A673 (cell line): ENCODE measurements at regions not wholly inside any gene's neighbourhood (a gene's known extent, or its start where the extent isn't known, plus 50 kb on each side); places are given as distances from the start of the nearest gene placed in this dataset.

Experiments
- BruUV-seq: library from RNA; stranded (reverse); fragments of 400-500 nt; replicated peaks from 2 replicates; lab custom pipeline; 2021; lab: Mats Ljungman, UMichigan
- CTCF ChIA-PET: fragments of 300-600 bp; sonication (Branson Sonifier 250); formaldehyde crosslinking; loops from one replicate; lab custom pipeline; 2022; ENCODE audit warnings: antibody characterized with exemption; lab: Charles Lee
- POLR2A ChIA-PET: fragments of 300-600 bp; sonication (Branson Sonifier 250); formaldehyde crosslinking; loops from one replicate; lab custom pipeline; 2022; ENCODE audit warnings: antibody characterized with exemption; ENCODE audit not compliant: low non-redundant PET; lab: Charles Lee
- DNase-seq: peaks from one replicate; pipeline ENCODE4 v3.0.0-alpha.2; 2015; ENCODE audit warnings: low spot score
- H3K27ac ChIP-seq: fragments of 200-600 bp; sonication (generic); 2 replicates; pipeline ENCODE4 v1.5.1; 2016; ENCODE audit warnings: mixed run types, low read depth, mild to moderate bottlenecking, mixed read lengths, antibody characterized with exemption, low read length; ENCODE audit not compliant: poor library complexity, severe bottlenecking
- H3K27me3 ChIP-seq: fragments of 200-600 bp; sonication (generic); replicated peaks from 2 replicates; pipeline ENCODE4 v1.6.1; 2017; ENCODE audit warnings: mixed run types, low read depth, mild to moderate bottlenecking, mixed read lengths, antibody characterized with exemption, low read length; ENCODE audit not compliant: insufficient read depth, poor library complexity
- H3K36me3 ChIP-seq: fragments of 200-600 bp; sonication (generic); 2 replicates; pipeline ENCODE4 v1.6.1; 2016; ENCODE audit warnings: mixed run types, mild to moderate bottlenecking, mixed read lengths, antibody characterized with exemption, low read length; ENCODE audit not compliant: insufficient read depth, poor library complexity, severe bottlenecking
- H3K4me1 ChIP-seq: fragments of 200-600 bp; sonication (generic); 2 replicates; pipeline ENCODE4 v1.6.1; 2017; ENCODE audit warnings: mixed run types, mild to moderate bottlenecking, mixed read lengths, antibody characterized with exemption, low read length; ENCODE audit not compliant: insufficient read depth, poor library complexity, severe bottlenecking
- H3K4me3 ChIP-seq: fragments of 200-600 bp; sonication (generic); 2 replicates; pipeline ENCODE4 v1.5.1; 2016; ENCODE audit warnings: low read depth, mixed run types, mild to moderate bottlenecking, mixed read lengths, low read length; ENCODE audit not compliant: poor library complexity, severe bottlenecking
- H3K9me3 ChIP-seq: fragments of 200-600 bp; sonication (generic); 2 replicates; pipeline ENCODE4 v1.6.1; 2016; ENCODE audit warnings: mixed run types, low read depth, mild to moderate bottlenecking, mixed read lengths, antibody characterized with exemption, low read length; ENCODE audit not compliant: poor library complexity, severe bottlenecking
- CTCF ChIP-seq: fragments of 300-800, 200-600 bp; sonication (generic); conservative IDR thresholded peaks from 2 replicates; pipeline ENCODE4 v1.5.1; 2017; ENCODE audit warnings: low read depth, mild to moderate bottlenecking, antibody characterized with exemption, low read length, moderate library complexity, mixed read lengths
- EZH2 ChIP-seq: fragments of 200-600 bp; sonication (generic); IDR thresholded peaks from 2 replicates; pipeline ENCODE4 v1.6.1; 2017; ENCODE audit warnings: borderline replicate concordance, low read depth, mild to moderate bottlenecking, mixed read lengths, antibody characterized with exemption, low read length; ENCODE audit not compliant: poor library complexity, severe bottlenecking
- intact Hi-C: fragments of 100-400 bp; cut with micrococcal nuclease; formaldehyde crosslinking; loops from one replicate; pipeline ENCODE4 v1.10.0; 2022; ENCODE audit not compliant: unreplicated experiment

DNA sequence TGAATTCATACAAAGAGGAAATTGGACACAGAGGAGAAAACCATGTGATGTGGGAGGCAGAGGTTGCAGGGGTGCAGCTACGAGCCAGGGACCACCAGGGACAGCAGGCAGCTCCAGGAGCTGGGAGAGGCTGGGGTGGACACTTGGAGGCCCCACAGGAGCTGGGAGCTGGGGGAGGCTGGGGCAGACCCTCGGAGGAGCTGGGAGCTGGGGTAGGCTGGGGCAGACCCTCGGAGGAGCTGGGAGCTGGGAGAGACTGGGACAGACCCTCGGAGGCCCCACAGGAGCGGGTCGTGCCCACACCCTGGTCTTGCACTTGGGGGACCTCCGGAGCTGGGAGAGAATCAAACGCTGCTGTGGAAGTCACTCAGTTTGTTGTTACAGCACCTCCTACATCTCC is 141.7 kb downstream of the SOX1 start:
- ChIA-PET POLR2A (no interaction called here), CTCF (no interaction called here)
- no peak for DNase-seq
- TF ChIP-seq EZH2 = no peak
- no peak for TF ChIP-seq CTCF
- Histone ChIP-seq H3K27ac (no peak overlapping the region), H3K4me1 (no peaks in the 10 kb centered on the region), H3K4me3 (no peak overlapping the region), H3K27me3 (peaks cover 42% of the 10 kb centered on the region), H3K9me3 (no peaks in the 10 kb centered on the region), H3K36me3 (no peaks in the 10 kb centered on the region)
- intact Hi-C loops = no loop called here
- no TSS peak for BruUV-seq

GRCh38 chr13:112209266-112209665 is 142.3 kb downstream of the SOX1 start:
- no peak overlapping the region for H3K27ac ChIP-seq
- TF ChIP-seq EZH2 (no peak), CTCF (no peak)
- no peak overlapping the region for H3K4me3 ChIP-seq
- H3K27me3 ChIP-seq = peaks cover 36% of the 10 kb centered on the region
- no peaks in the 10 kb centered on the region for H3K4me1 ChIP-seq
- H3K36me3 ChIP-seq = no peaks in the 10 kb centered on the region
- no TSS peak for BruUV-seq
- intact Hi-C loops = no loop called here
- no peaks in the 10 kb centered on the region for H3K9me3 ChIP-seq
- ChIA-PET POLR2A (no interaction called here), CTCF (no interaction called here)
- DNase-seq = no peak

DNA sequence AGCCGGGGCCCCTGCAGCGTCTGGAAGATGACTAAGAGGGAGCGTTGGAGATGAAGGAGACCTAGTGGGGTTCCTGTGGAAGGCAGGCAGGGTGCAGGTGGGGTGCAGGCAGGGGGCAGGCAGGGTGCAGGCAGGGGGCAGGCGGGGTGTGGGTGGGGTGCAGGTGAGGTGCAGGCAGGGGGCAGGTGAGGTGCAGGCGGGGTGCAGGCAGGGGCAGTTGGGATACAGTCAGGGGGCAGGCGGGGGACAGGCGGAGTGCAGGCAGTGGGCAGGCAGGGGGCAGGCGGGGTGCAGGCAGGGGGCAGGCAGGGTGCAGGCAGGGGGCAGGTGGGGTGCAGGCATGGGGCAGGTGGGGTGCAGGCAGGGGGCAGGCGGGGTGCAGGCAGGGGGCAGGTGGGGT is 142.8 kb downstream of the SOX1 start:
- Histone ChIP-seq H3K27me3 (peaks cover 32% of the 10 kb centered on the region), H3K4me1 (no peaks in the 10 kb centered on the region), H3K9me3 (no peaks in the 10 kb centered on the region), H3K4me3 (no peak overlapping the region), H3K27ac (no peak overlapping the region), H3K36me3 (no peaks in the 10 kb centered on the region)
- ChIA-PET CTCF (no interaction called here), POLR2A (no interaction called here)
- no peak for TF ChIP-seq EZH2
- no peak for TF ChIP-seq CTCF
- BruUV-seq = no TSS peak
- intact Hi-C loops = no loop called here
- no peak for DNase-seq

DNA sequence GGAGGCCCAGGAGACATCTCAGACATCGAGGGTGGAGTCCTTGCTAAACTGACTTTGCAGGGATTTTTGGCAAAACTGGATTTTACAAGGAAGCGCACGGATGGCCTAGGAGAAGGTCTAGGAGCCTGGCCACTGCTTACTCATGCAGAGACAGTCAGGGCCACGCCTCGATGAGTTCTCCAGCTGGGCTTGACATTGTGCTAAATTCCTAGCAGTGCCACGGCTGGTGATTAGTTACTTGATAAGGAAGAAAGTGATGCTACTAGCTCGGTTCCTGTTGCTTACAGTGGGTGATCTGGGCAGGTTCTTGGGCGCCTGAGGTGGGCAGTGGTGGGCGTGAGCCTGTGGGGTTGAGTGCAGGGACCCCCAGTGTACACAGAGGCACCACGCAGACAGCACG is 143.4 kb downstream of the SOX1 start:
- intact Hi-C loops = no loop called here
- Histone ChIP-seq H3K36me3 (no peaks in the 10 kb centered on the region), H3K27ac (no peak overlapping the region), H3K4me3 (no peak overlapping the region), H3K4me1 (no peaks in the 10 kb centered on the region), H3K9me3 (no peaks in the 10 kb centered on the region), H3K27me3 (peaks cover 25% of the 10 kb centered on the region)
- peak; percentile 9 for DNase-seq
- ChIA-PET CTCF (no interaction called here), POLR2A (no interaction called here)
- no TSS peak for BruUV-seq
- TF ChIP-seq CTCF = no peak
- no peak for TF ChIP-seq EZH2
